ENCODE measurements at regions not wholly inside any gene's neighbourhood (a gene's known extent, or its start where the extent isn't known, plus 50 kb on each side); places are given as distances from the start of the nearest gene placed in this dataset.

DNA sequence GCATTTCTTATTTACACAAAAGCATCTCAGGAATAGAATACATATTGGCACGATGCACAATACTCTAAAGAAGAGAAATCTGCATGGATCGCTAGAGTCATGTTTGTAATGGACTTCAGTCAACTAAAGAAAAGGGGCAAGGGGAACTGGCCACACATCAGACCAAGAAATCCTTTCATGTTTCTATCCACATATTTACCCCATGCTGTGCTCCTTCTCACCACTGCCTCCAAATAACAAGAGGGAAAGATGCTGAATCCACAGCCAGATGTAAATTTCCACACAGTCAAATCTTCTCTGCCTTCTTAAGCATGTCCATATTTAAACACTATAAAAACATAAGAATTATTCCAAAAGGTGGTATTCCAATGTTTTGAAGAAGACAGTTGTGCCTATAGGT lies 67.6 kb downstream of the COX18 start:
- no peak for DNase-seq (ENCODE audit: low read depth in 2 of 2)

DNA sequence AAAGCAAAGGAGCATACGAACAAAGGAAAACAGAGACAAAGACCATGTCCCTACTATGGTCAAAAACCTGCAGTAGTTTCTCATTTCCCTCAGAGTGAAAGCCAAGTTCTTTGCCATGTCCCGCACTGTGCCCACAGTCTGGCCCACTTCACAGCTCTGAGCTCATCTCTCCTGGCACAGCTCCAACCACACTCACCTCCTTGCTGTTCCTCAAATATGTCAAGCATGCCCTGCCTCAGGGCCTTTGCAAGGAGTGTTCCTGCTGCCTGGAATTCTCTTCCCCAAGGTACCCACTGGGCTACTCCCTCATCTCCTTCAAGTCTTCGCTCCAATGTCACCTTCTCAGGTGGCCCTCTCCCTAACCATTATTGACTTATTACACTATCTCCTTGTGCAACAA lies 72.1 kb downstream of the COX18 start:
- no peak for DNase-seq (ENCODE audit: low read depth in 2 of 2)

DNA sequence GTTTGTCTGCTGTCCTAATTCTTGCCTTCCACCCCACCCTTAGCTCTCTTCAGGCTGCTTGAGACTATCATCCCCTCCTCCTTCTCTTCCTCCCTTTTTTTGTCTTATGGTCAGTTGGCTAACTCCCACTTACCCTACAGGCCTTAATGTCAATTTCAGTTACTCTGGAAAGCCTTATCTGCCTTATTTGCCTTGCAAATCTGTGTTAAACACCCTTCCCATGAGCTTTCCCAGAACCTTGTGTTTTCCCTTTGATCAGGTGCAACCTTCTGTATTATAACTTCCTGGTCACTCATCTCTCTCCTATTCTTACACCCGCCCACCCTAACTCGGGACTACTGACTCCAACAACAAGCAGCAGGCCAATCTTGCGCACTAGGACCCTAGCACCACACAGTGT lies 74.8 kb downstream of the COX18 start:
- DNase-seq (ENCODE audit: low read depth in 2 of 2): no peak

DNA sequence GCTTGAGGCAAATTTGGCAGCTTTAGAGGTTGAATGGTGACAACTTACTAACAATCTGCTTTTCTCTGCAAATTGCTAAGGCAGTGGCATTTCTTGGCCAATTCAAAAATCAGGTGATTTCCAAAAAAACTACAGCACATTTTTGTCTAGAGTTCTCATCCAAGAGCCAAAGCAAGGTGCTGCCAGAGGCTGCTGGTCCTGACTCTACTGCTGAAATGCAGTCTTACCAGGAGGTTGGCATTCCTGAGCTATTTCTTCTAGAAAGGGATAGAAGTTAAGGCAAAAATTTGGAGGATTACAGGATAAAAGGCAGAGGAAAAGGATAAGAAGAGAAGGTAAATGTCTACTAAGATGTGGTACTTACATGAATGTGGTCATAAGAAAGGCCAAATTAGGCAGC lies 75.6 kb downstream of the COX18 start:
- DNase-seq (ENCODE audit: low read depth in 2 of 2): no peak

DNA sequence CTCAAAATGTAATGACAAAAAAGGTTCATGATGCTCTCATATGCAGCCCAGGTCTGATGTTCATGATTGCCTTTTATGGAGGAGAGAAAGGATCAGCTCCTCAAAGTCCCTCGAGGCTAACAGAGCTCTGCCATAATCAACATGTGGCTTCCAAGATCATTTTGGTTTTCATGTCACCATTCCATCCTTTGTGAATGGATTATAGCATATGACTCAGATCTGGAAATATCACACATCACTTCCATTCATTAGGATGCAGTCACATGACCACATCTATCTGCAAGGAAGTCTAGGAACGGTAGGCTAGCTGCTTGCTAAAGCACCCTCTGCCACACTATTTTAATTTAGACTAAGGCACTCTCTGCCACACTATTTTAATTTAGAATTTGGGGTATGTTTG lies 77.6 kb downstream of the COX18 start:
- DNase-seq (ENCODE audit: low read depth in 2 of 2): no peak

DNA sequence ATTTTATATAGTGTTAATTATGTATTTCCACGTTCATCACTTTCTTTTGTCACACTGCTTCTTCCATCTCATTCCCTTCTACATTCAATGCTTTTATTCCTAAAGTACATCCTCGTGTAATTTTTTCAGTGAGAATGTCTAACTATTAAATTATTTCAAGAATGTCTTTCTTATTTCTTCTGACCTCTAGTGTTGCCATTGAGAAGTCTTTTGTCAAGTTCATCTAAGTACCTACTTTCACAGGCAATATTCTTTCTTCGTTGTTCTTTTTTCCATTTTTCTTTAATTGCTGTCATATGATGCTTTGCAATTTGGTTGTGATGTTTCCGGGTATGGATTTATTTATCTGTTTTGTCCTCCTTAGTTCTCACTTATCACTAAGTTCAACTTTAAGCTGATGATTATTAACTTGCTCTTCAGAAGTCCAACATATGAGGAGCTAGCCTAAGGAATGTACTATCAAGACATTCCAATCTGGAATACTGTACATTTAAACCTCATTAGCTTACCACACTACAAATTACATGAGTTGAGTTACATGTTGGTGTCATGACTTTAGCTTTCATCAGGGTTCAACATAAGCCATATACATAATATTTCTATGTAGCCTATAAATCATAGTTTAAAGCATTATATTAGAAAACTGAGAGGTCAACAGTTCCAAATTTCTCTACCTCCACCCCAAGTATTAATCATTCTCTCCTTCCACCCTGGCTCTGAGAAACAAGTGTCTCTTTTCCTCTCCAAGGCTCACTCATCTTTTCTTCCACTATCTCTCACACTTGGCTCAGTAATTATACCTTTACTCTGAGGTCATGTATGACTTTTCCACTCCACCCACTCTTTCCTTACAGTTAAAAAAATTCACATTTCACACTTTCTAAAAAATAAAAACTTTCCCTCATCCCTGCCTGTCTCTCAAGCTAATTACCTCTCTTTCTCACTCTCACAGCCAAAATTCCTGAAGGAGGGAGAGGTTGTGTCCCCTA lies 81.5 kb downstream of the COX18 start:
- no peak for DNase-seq (ENCODE audit: low read depth in 2 of 2)

DNA sequence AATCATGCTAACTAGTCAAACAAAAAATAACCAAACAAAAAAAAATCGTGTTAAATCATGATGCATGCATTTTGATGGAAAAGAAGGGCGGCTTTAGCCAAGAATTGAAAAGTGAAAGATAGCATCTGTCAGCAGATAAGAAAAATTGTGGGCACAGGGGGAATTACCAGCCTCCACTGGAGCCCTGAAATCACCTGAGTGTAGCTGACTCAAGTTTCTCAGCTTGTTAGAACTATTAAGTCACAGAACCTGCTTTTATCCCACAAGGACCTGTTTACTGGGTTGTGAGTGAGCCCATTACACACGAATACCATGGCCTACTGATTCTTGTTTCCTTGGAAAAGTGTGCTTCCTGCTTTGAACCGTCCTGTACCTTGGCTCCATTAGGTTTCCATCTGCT lies 85.2 kb downstream of the COX18 start:
- DNase-seq (ENCODE audit: low read depth in 2 of 2): peak in 1 of 2 donors; percentile 1

DNA sequence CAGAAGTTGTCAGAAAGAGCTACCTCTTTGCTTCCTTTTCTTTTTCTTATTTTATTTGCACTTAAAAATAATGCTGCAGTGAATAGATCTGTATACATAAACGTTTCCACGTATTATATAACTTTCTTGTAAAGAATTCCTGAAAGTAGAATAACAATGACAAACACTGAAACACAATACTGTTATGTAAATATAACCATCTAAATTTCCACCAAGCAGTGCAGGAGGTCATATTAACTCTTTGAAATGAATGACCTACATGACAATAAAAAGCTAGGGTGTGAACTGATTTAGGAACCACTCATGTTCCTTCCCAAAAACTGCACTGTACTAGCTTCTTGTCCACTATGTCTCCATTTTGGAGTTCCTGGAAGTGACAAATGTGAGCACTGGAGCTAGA lies 85.8 kb downstream of the COX18 start:
- no peak for DNase-seq (ENCODE audit: low read depth in 2 of 2)

DNA sequence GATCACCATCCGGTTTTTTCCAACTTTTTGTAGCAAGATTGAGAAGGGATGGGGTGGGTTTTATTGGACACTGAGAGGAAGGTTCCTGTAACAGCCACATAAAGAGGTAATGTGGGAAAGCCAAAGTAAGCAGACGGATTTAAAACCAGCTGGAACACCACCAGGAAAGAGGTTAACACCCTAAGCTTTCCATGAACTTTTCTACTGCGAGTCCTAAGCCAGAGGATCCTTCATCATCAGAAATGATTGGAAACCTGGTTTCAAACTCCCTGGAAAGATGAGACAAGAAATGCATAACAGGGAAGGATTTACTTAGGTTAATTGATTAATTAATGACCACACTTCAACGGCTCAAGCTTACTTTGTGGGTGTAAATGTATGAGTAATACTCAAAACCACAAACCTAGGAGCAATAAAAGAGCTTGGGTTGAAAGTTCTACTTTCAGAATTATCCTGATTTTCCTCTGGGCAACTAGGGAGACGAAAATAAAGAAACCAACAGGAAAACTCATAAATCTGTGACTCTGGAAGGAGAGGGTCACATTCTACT lies 91.5 kb downstream of the COX18 start:
- no peak for DNase-seq (ENCODE audit: low read depth in 2 of 2)

DNA sequence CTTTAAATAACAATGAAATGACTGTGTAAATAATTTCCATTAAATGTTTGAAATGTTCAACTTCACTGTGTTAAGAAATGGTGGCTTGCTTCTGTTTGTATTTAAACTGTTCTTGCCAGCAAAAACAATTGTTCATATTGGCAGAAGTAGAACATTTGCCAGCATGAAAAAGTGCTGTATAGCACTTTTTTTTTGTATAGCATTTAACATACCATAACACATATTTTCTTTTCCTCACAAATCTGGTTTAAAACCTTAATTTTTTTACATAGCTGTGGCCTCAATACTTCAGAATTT lies 94.1 kb downstream of the COX18 start:
- DNase-seq (ENCODE audit: low read depth in 2 of 2): no peak

DNA sequence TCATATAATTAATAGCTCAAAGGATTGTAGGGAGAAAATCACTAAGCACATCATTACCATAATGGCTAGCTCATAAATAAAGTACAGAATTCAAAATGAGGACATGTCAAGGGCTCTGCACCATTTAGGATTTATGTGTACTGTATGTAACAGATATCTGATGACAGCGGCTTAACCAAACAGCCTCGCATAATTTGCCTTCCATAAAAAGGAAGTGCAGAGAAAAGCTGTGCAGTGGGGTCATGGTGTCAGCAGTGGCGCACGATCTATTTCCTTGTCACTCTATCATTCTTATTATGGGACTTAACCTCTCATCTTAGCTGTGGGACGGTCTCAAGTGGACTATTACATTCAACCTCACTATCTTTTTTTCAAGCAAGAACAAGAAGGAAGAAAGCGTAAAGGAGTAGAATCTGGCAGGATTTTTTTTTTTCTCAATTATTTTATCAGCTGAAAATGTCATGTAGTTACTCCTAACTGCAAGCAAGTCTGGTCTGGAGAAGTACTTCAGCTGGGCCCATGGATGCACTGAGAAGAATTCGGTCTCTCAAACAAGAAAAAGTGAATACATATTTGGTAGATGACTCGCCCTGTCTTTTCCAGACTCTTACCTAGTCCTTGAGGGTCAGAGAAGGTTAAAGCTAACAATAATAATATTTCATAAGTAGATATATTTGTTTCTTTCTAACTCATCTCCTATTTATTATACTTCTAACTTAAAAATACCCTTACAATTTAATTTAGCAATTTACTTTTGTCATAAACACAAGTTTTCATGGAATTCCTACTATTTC lies 94.6 kb downstream of the COX18 start:
- no peak for DNase-seq (ENCODE audit: low read depth in 2 of 2)

DNA sequence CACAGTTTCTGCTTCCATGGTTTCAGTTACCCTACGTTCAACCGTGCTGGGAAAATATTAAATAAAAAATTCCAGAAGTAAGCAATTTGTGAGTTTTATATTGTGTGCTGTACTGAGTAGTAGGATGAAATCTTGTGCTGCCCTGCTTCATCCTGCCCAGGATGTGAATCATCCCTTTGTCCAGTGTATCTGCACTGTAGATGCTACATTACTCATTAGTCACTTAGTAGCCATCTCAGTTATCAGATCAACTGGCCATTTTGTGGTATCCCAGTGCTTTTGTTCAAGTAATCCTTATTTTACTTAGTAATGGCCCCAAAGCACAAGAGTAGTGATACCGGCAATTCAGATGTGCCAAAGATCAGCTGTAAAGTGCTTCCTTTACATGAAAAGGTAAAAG lies 97.9 kb downstream of the COX18 start:
- DNase-seq (ENCODE audit: low read depth in 2 of 2): no peak

DNA sequence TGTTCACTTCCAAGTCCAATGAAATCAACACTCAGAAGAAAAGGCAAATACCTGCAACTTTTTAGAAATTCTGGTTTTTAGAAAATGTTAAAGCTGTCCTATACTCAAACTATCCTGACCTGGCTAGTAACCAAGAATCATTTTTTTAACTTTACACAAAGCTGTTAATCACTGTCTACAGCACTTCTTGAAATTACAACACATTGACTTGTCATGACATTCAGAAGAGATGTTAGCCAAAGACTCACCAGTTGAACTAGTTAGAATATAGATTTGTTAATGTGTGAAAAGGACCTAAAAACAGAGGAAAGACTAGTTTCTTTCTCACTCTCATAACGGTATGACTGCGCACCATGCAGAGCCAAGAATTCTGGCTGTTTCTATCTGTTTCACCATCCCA lies 98.8 kb downstream of the COX18 start:
- DNase-seq (ENCODE audit: low read depth in 2 of 2): no peak

DNA sequence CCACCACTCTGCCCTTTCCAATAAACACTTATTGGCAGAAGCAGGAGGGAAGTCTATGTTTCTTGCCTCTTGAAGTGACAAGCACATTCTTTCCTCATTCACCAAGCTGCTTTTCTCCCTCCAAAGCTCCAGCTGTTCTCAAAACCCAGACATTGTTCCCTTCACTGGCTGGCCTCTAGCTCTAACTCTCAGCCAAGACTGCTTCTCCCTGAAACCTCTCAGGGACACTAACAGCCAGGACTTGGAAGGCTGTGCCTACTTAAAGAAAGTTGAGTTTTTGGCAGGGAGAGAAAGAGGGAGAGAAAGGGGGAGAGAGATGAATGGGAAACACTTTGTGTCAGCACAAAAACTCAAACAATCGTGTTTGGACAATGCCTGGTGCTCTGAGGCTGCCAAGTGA lies 99.5 kb downstream of the COX18 start:
- DNase-seq (ENCODE audit: low read depth in 2 of 2): no peak

DNA sequence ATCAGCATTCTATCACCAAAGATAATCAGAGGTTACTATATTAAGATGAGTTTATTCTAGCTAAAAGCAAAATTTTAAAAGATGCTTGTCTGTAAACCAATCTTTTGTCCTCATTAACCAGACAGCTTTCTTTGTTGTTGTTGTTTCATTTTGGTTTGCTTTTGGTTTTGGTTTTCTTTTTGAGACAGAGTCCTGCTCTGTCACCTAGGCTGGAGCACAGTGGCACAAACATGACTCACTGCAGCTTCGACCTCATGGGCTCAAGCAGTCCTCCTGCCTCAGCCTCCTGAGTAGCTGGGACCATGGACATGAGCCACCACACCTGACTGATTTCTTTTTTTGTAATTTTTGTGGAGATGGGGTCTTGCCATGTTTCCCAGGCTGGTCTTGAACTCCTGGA lies 102.9 kb downstream of the COX18 start:
- peak in 1 of 2 donors; percentile 3 for DNase-seq (ENCODE audit: low read depth in 2 of 2)

DNA sequence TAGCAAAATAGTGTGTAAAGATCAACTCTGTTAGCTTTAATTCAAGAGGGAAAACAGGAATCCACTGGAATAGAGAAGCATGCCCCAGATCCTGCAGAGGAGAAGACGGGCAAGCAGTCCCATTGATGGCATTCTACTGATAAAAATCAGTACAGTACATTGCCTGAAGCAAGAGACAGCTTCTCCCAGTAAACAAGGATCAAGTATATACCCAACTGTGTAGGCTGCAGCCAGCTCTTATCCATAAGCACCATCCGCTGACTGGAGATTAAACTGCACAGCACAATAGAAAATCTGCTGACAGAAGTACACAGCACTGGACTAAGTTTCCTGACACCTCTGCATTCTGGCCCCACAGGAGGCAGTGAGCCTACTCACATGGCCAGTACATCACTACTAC lies 110.1 kb downstream of the COX18 start:
- DNase-seq (ENCODE audit: low read depth in 2 of 2): no peak

DNA sequence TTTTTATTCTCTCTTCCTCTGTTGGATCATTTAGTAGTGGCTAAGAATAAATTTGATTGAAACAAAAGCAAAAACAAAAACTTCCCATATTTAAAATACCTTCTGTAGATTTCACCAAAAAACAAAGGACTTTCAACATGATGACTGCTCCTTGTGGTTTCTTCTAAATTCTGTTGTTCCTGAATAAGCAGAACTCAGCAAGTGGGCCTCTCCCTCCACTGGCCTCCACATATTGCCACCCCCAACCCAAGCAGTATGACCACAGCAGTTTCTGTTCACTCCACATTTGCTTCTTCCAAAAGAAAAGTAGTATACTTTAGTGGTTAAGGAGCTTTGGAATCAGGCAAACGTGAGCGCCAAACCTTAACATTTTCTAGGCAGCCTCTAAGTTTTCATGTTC lies 114.7 kb downstream of the COX18 start:
- DNase-seq (ENCODE audit: low read depth in 2 of 2): no peak

DNA sequence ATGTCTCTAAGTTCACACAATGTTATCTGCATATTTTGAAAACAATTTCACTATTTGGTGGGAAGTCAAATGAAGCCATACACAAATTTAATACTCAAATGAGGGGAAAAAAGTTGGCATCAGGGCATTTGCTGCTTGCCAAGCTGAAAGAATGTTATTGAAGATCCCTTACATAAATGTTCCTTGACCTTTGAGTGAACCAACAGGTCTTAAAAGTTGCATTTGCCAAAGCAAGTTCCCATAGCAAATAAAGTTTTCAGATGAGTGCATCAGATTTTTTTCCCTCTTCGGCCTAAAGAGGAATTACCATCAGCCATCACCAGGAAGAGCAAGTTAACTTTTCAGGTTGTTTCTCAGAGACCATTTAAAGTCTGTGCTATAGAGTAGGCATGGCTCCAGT lies 115.9 kb downstream of the COX18 start:
- no peak for DNase-seq (ENCODE audit: low read depth in 2 of 2)

DNA sequence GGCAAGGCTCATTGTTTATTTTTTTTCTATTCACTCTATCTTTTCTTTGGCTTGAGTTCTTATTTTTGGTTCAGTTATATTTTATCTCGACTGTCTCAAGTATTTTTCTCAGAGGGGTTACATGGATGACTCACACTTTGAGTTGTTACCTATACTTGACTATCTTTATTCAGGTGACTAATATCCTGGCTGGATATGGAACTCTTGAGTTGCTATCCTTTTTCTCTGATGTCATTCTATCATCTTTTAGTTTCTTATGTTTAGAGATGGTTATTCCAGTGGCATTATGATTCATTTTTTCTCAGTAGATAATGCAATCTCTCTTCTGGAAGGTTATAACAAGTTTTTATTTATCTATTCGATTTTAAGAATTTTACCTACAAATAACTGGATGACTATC lies 117.9 kb downstream of the COX18 start:
- DNase-seq (ENCODE audit: low read depth in 2 of 2): no peak

DNA sequence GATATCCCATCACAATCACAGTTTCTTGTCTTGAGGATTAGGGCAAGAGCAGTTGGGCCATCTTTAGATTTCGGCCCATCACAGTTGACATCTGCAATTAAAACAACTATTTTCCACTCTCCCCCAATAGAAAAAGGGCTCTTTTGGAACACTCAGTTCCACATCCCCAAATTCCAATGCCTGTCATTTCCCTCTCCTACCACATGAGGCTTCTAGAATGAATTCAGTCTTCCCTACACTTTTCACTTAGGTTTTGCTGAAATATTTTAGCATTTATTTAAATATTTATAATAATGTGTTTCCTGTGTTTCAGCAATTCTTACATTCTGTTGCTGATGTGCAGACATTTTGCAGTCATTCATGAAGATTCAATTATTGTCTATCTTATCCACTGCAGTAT lies 118.4 kb downstream of the COX18 start:
- DNase-seq (ENCODE audit: low read depth in 2 of 2): no peak

DNA sequence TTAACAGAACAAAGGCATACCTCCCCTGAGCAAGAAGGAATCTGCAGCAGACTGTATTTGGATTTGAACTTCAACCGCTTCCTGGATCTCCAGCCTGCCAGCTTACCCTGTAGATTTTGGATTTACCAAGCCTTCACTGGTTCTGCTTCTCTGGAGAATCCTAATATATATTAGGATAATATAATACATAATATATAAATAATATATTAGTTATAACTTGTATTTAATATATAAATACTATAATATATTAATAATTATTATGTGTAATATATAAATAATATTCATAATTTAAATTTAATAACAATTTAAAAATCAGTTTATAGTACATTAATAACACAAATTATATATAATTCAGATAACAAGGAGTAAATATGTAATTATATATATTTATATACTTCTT lies 121.4 kb downstream of the COX18 start:
- no peak for DNase-seq (ENCODE audit: low read depth in 2 of 2)

DNA sequence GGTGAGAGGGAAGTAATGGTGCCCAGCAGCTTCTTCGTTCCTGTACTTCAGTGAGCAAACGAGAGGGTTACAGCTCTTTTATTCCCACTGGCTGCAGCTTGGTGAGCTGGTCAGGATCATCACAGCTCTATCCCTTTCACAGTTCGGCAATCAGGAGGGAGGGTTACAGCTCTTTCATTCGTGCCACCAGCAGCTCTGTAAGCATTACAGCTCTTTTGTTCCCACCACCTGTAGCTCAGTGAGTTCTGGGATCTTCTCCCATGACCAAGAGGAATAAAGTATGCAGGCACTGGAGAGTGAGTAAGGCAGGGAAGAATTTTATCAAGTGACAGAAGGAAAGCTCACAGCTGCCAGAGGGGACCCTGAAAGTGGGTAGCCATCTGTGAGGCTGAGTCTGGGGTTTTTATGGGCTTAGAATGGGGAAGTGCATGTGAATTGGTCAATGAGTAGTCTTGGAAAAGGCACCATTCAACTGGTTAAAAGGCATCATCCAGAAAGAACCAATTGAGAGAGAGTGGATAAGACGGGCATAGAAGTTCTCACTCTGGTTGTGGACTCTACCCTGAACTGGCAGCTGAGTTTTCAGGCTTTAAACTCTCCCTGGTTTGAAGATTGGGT lies 123.7 kb downstream of the COX18 start:
- DNase-seq (ENCODE audit: low read depth in 2 of 2): no peak

DNA sequence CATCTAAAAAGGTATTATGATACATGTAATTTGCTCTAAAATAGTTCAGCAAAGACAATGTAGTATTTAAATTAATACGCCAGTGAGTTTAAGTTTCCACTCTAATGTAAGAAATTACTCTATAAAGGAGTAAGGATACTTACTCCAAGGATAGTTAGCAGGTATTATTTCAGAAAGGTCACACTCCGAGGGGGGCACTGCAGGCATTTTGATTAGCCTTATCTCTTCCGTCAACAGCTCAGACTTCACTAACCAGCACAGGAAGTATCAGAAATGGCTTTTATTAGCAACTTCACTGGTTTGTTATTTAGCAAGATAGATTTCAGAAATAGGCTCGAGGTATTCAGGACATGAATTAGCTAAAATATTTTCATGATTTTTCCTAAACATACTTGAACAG lies 127.0 kb downstream of the COX18 start:
- DNase-seq (ENCODE audit: low read depth in 2 of 2): no peak

All from stimulated activated CD4-positive, alpha-beta T cell treated with anti-CD3 and anti-CD28 coated beads, Interleukin-15, amount 100 ng/mL, for 48 hours (primary cell).